Neural cell (in vitro differentiated cells): ENCODE measurements at regions not wholly inside any gene's neighbourhood (a gene's known extent, or its start where the extent isn't known, plus 50 kb on each side); places are given as distances from the start of the nearest gene placed in this dataset.

Source experiments
- CTCF ChIP-seq: fragments of 450-650 bp; IDR thresholded peaks from 2 replicates; pipeline ENCODE4 v1.5.1; 2014; ENCODE audit warnings: antibody characterized with exemption, mild to moderate bottlenecking, moderate library complexity; ENCODE audit not compliant: poor library complexity, severe bottlenecking
- EP300 ChIP-seq: fragments of 450-650 bp; conservative IDR thresholded peaks from 2 replicates; pipeline ENCODE4 v1.6.1; 2014; ENCODE audit warnings: antibody characterized with exemption, mild to moderate bottlenecking, moderate library complexity; ENCODE audit not compliant: poor library complexity, severe bottlenecking
- TF ChIP-seq, protein P1 (sequence below): IDR thresholded peaks from 2 replicates; pipeline ENCODE4 v1.6.1; 2012; ENCODE audit warnings: borderline replicate concordance

DNA sequence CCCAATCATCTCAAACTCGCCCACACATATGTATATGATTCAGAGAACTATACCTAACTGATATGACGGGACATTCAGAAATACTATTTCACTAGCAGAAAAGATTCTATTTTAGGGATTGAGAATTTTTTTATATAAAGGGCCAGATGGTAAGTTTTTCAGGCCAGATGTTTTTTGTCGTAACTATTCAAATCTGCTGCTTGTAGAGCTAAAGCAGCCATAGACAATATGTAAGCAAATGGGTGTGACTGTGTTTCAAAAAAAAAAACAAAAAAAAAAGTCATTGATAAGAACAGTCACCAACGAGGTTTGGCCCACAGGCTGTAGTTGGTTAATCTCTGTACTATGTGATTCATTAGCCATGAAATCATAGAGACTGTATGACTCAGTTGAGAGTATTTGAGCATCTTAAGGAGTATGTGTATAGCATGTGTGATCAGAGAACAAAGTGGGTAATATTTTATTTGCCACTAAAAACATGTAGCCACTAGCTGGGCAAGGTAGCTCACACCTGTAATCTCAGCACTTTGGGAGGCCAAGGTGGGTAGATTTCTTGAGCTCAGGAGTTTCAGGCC is 2724.7 kb downstream of the PCDH9 start:
- TF ChIP-seq, protein P1, sequence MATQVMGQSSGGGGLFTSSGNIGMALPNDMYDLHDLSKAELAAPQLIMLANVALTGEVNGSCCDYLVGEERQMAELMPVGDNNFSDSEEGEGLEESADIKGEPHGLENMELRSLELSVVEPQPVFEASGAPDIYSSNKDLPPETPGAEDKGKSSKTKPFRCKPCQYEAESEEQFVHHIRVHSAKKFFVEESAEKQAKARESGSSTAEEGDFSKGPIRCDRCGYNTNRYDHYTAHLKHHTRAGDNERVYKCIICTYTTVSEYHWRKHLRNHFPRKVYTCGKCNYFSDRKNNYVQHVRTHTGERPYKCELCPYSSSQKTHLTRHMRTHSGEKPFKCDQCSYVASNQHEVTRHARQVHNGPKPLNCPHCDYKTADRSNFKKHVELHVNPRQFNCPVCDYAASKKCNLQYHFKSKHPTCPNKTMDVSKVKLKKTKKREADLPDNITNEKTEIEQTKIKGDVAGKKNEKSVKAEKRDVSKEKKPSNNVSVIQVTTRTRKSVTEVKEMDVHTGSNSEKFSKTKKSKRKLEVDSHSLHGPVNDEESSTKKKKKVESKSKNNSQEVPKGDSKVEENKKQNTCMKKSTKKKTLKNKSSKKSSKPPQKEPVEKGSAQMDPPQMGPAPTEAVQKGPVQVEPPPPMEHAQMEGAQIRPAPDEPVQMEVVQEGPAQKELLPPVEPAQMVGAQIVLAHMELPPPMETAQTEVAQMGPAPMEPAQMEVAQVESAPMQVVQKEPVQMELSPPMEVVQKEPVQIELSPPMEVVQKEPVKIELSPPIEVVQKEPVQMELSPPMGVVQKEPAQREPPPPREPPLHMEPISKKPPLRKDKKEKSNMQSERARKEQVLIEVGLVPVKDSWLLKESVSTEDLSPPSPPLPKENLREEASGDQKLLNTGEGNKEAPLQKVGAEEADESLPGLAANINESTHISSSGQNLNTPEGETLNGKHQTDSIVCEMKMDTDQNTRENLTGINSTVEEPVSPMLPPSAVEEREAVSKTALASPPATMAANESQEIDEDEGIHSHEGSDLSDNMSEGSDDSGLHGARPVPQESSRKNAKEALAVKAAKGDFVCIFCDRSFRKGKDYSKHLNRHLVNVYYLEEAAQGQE = no peak
- TF ChIP-seq CTCF (no peak), EP300 (no peak)
